ENCODE measurements at regions not wholly inside any gene's neighbourhood (a gene's known extent, or its start where the extent isn't known, plus 50 kb on each side); places are given as distances from the start of the nearest gene placed in this dataset.
"Not testable (repeated sequence)": the region's sequence is repeated elsewhere in the genome, so short reads cannot be mapped to it uniquely, and the experiment has no call there.

- H3K9me3 Mint-ChIP-seq: no peaks in the 10 kb centered on the region
- H3K36me3 Mint-ChIP-seq: peaks cover 3% of the 10 kb centered on the region
- H3K4me1 Mint-ChIP-seq: no peaks in the 10 kb centered on the region
- H3K4me3 Mint-ChIP-seq: no peak overlapping the region
- H3K27ac Mint-ChIP-seq: no peak overlapping the region
- H3K27me3 Mint-ChIP-seq: no peaks in the 10 kb centered on the region
Measured at GRCh38 chr9:87781331-87781730, 55.4 kb downstream of the CTSL start.

- Mint-ChIP-seq H3K9me3 (no peaks in the 10 kb centered on the region), H3K36me3 (peaks cover 3% of the 10 kb centered on the region), H3K27me3 (no peaks in the 10 kb centered on the region), H3K27ac (no peak overlapping the region), H3K4me1 (no peaks in the 10 kb centered on the region), H3K4me3 (no peak overlapping the region)
Measured at GRCh38 chr9:87783180-87783579, 57.3 kb downstream of the CTSL start.

- H3K4me3 Mint-ChIP-seq, H3K27me3 Mint-ChIP-seq, H3K9me3 Mint-ChIP-seq, H3K27ac Mint-ChIP-seq, H3K36me3 Mint-ChIP-seq, H3K4me1 Mint-ChIP-seq: not testable (repeated sequence)
Measured at GRCh38 chr9:87785315-87785970, 59.5 kb downstream of the CTSL start.

GRCh38 chr9:87786423-87786822, 60.5 kb downstream of the CTSL start:
- Mint-ChIP-seq H3K4me1 (no peaks in the 10 kb centered on the region), H3K36me3 (no peaks in the 10 kb centered on the region), H3K4me3 (no peak overlapping the region), H3K9me3 (no peaks in the 10 kb centered on the region), H3K27me3 (no peaks in the 10 kb centered on the region), H3K27ac (no peak overlapping the region)

- Mint-ChIP-seq H3K4me3 (no peak overlapping the region), H3K27me3 (no peaks in the 10 kb centered on the region), H3K4me1 (no peaks in the 10 kb centered on the region), H3K9me3 (no peaks in the 10 kb centered on the region), H3K36me3 (no peaks in the 10 kb centered on the region), H3K27ac (no peak overlapping the region)
Measured at GRCh38 chr9:87786876-87787275, 61.0 kb downstream of the CTSL start.

- Mint-ChIP-seq H3K4me3 (no peak overlapping the region), H3K36me3 (no peaks in the 10 kb centered on the region), H3K27ac (no peak overlapping the region), H3K9me3 (no peaks in the 10 kb centered on the region), H3K27me3 (no peaks in the 10 kb centered on the region), H3K4me1 (no peaks in the 10 kb centered on the region)
Measured at GRCh38 chr9:87787735-87788134, 61.8 kb downstream of the CTSL start.

GRCh38 chr9:87792831-87793288, 66.9 kb downstream of the CTSL start:
- Mint-ChIP-seq H3K27me3 (no peaks in the 10 kb centered on the region), H3K27ac (no peak overlapping the region), H3K36me3 (no peaks in the 10 kb centered on the region), H3K4me3 (no peak overlapping the region), H3K9me3 (no peaks in the 10 kb centered on the region), H3K4me1 (peaks cover 4% of the 10 kb centered on the region)

- H3K27ac Mint-ChIP-seq: no peak overlapping the region
- H3K36me3 Mint-ChIP-seq: no peaks in the 10 kb centered on the region
- no peaks in the 10 kb centered on the region for H3K27me3 Mint-ChIP-seq
- H3K4me3 Mint-ChIP-seq: no peak overlapping the region
- no peaks in the 10 kb centered on the region for H3K9me3 Mint-ChIP-seq
- H3K4me1 Mint-ChIP-seq: peaks cover 4% of the 10 kb centered on the region
Measured at GRCh38 chr9:87793292-87793691, 67.4 kb downstream of the CTSL start.

GRCh38 chr9:87795178-87795577, 69.3 kb downstream of the CTSL start:
- Mint-ChIP-seq H3K4me1 (peaks cover 4% of the 10 kb centered on the region), H3K27me3 (no peaks in the 10 kb centered on the region), H3K4me3 (no peak overlapping the region), H3K36me3 (no peaks in the 10 kb centered on the region), H3K9me3 (no peaks in the 10 kb centered on the region), H3K27ac (no peak overlapping the region)

GRCh38 chr9:87796196-87796595, 70.3 kb downstream of the CTSL start:
- Mint-ChIP-seq H3K4me3 (no peak overlapping the region), H3K27ac (no peak overlapping the region), H3K27me3 (no peaks in the 10 kb centered on the region), H3K36me3 (no peaks in the 10 kb centered on the region), H3K4me1 (peaks cover 4% of the 10 kb centered on the region), H3K9me3 (no peaks in the 10 kb centered on the region)

- no peak overlapping the region for H3K4me3 Mint-ChIP-seq
- H3K27me3 Mint-ChIP-seq: no peaks in the 10 kb centered on the region
- no peak overlapping the region for H3K27ac Mint-ChIP-seq
- no peaks in the 10 kb centered on the region for H3K36me3 Mint-ChIP-seq
- H3K9me3 Mint-ChIP-seq: no peaks in the 10 kb centered on the region
- H3K4me1 Mint-ChIP-seq: peaks cover 4% of the 10 kb centered on the region
Measured at GRCh38 chr9:87798261-87798833, 72.4 kb downstream of the CTSL start.

- H3K27me3 Mint-ChIP-seq: peaks cover under 1% of the 10 kb centered on the region
Measured at GRCh38 chr9:87799503-87799902, 73.6 kb downstream of the CTSL start.

GRCh38 chr9:87800456-87800855, 74.5 kb downstream of the CTSL start:
- H3K4me3 Mint-ChIP-seq: no peak overlapping the region
- H3K4me1 Mint-ChIP-seq: peaks cover 2% of the 10 kb centered on the region
- no peaks in the 10 kb centered on the region for H3K9me3 Mint-ChIP-seq
- peaks cover 3% of the 10 kb centered on the region for H3K27me3 Mint-ChIP-seq
- no peaks in the 10 kb centered on the region for H3K36me3 Mint-ChIP-seq
- H3K27ac Mint-ChIP-seq: no peak overlapping the region

More at GRCh38 chr9:87799503-87799902, 73.6 kb downstream of the CTSL start:
- no peaks in the 10 kb centered on the region for H3K36me3 Mint-ChIP-seq
- no peaks in the 10 kb centered on the region for H3K9me3 Mint-ChIP-seq
- peaks cover 4% of the 10 kb centered on the region for H3K4me1 Mint-ChIP-seq
- no peak overlapping the region for H3K27ac Mint-ChIP-seq
- H3K4me3 Mint-ChIP-seq: no peak overlapping the region

- Mint-ChIP-seq H3K27ac (no peak overlapping the region), H3K9me3 (no peaks in the 10 kb centered on the region), H3K4me1 (no peaks in the 10 kb centered on the region), H3K27me3 (peaks cover 3% of the 10 kb centered on the region), H3K36me3 (no peaks in the 10 kb centered on the region), H3K4me3 (no peak overlapping the region)
Measured at GRCh38 chr9:87801013-87801412, 75.1 kb downstream of the CTSL start.

GRCh38 chr9:87803166-87803565, 77.2 kb downstream of the CTSL start:
- H3K4me1 Mint-ChIP-seq: no peaks in the 10 kb centered on the region
- peaks cover 5% of the 10 kb centered on the region for H3K27me3 Mint-ChIP-seq

GRCh38 chr9:87803623-87804345, 77.9 kb downstream of the CTSL start:
- no peak overlapping the region for H3K4me3 Mint-ChIP-seq
- H3K9me3 Mint-ChIP-seq: no peaks in the 10 kb centered on the region
- H3K27me3 Mint-ChIP-seq: peaks cover 5% of the 10 kb centered on the region
- no peak overlapping the region for H3K27ac Mint-ChIP-seq
- H3K4me1 Mint-ChIP-seq: no peaks in the 10 kb centered on the region
- H3K36me3 Mint-ChIP-seq: no peaks in the 10 kb centered on the region

More at GRCh38 chr9:87803166-87803565, 77.2 kb downstream of the CTSL start:
- Mint-ChIP-seq H3K9me3 (no peaks in the 10 kb centered on the region), H3K4me3 (no peak overlapping the region), H3K36me3 (no peaks in the 10 kb centered on the region), H3K27ac (no peak overlapping the region)
